ENCODE measurements at regions not wholly inside any gene's neighbourhood (a gene's known extent, or its start where the extent isn't known, plus 50 kb on each side); places are given as distances from the start of the nearest gene placed in this dataset.

- Histone ChIP-seq H3K4me3 (ENCODE audit: control extremely low read depth in 1 of 5, extremely low read depth in 1 of 5, insufficient read depth in 1 of 5, low read depth in 2 of 5, low read length in 4 of 5) (no peak overlapping the region), H3K9me3 (ENCODE audit: control extremely low read depth in 1 of 3, control insufficient read depth in 2 of 3, insufficient read depth in 1 of 3, low read length in 2 of 3) (no peaks in the 10 kb centered on the region), H3K27me3 (replicated peaks in 1 of 4; ENCODE audit: control extremely low read depth in 1 of 4, control insufficient read depth in 3 of 4, insufficient read depth in 4 of 4, low read length in 3 of 4) (no peaks in the 10 kb centered on the region), H3K27ac (ENCODE audit: low read length in 2 of 2) (no peak overlapping the region), H3K9ac (ENCODE audit: low read length) (no peak overlapping the region), H3K4me2 (replicated peaks; ENCODE audit: low read depth, low read length, poor library complexity, severe bottlenecking) (no peak overlapping the region), H3K4me1 (ENCODE audit: control insufficient read depth in 2 of 2, insufficient read depth in 2 of 2, low read length in 2 of 2) (peaks cover 0 to 9% of the 10 kb centered on the region in 2 donors), H3K36me3 (replicated peaks in 1 of 2; ENCODE audit: control extremely low read depth in 1 of 2, control insufficient read depth in 1 of 2, extremely low read depth in 1 of 2, insufficient read depth in 2 of 2, low read length in 1 of 2) (no peaks in the 10 kb centered on the region), H4K20me1 (ENCODE audit: control insufficient read depth, insufficient read depth, low read length, poor library complexity, severe bottlenecking) (no peaks in the 10 kb centered on the region), H3K79me2 (ENCODE audit: control insufficient read depth, insufficient read depth, low read length) (no peaks in the 10 kb centered on the region), H2AFZ (ENCODE audit: insufficient read depth, low read depth, low read length, poor library complexity, severe bottlenecking) (no peak overlapping the region)
- WGBS (ENCODE audit: insufficient coverage): no CpG with 5 or more reads among the region's 1 CpG
- H3K4me1 Mint-ChIP-seq: peaks cover 8% of the 10 kb centered on the region
- ChIA-PET POLR2A (no interaction called here), CTCF (interaction anchor here (0.9 to 9.4 kb wide), 7 partner anchors 9 to 233 kb away, joined by 3 to 173 read pairs (median 6); no protein-coding TSS in a partner anchor)
- no peak overlapping the region for H3K4me3 Mint-ChIP-seq
- DNase-seq: no peak
- H3K9me3 Mint-ChIP-seq (ENCODE audit: insufficient read depth): no peaks in the 10 kb centered on the region
- H3K27ac Mint-ChIP-seq: no peak overlapping the region
- intact Hi-C loops (cut with micrococcal nuclease): loop anchor here (5.0 kb wide), 1 partner anchor 426 kb away; no protein-coding TSS in a partner anchor
- no peaks in the 10 kb centered on the region for H3K27me3 Mint-ChIP-seq
- TF ChIP-seq EZH2 (IDR thresholded peaks at IDR 0.05; ENCODE audit: borderline replicate concordance, insufficient read depth, low read depth, low read length, poor library complexity, severe bottlenecking) (no peak), CTCF (IDR thresholded peaks at IDR 0.05) (no peak)
- ATAC-seq (ENCODE audit: low read depth): no peak
Observed at GRCh38 chr21:28516021-28516420, 476.7 kb downstream of the LTN1 start.

GRCh38 chr21:28513428-28513827 lies 479.2 kb downstream of the LTN1 start:
- intact Hi-C loops (cut with micrococcal nuclease): no loop called here
- H3K79me2 ChIP-seq (ENCODE audit: control insufficient read depth, insufficient read depth, low read length): no peaks in the 10 kb centered on the region
- no peaks in the 10 kb centered on the region for H3K9me3 Mint-ChIP-seq (ENCODE audit: insufficient read depth)
- peaks cover 8% of the 10 kb centered on the region for H3K4me1 Mint-ChIP-seq
- no peak overlapping the region for H3K4me3 Mint-ChIP-seq
- ATAC-seq (ENCODE audit: low read depth) (no peak), DNase-seq (no peak)
- no peak overlapping the region for H3K27ac ChIP-seq (ENCODE audit: low read length in 2 of 2)
- H3K4me2 ChIP-seq (replicated peaks; ENCODE audit: low read depth, low read length, poor library complexity, severe bottlenecking): no peak overlapping the region
- H3K9me3 ChIP-seq (ENCODE audit: control extremely low read depth in 1 of 3, control insufficient read depth in 2 of 3, insufficient read depth in 1 of 3, low read length in 2 of 3): no peaks in the 10 kb centered on the region
- H4K20me1 ChIP-seq (ENCODE audit: control insufficient read depth, insufficient read depth, low read length, poor library complexity, severe bottlenecking): no peaks in the 10 kb centered on the region
- H2AFZ ChIP-seq (ENCODE audit: insufficient read depth, low read depth, low read length, poor library complexity, severe bottlenecking): no peak overlapping the region
- TF ChIP-seq EZH2 (IDR thresholded peaks at IDR 0.05; ENCODE audit: borderline replicate concordance, insufficient read depth, low read depth, low read length, poor library complexity, severe bottlenecking) (no peak), CTCF (IDR thresholded peaks at IDR 0.05) (no peak)
- H3K27ac Mint-ChIP-seq: no peak overlapping the region
- no peaks in the 10 kb centered on the region for H3K36me3 ChIP-seq (replicated peaks in 1 of 2; ENCODE audit: control extremely low read depth in 1 of 2, control insufficient read depth in 1 of 2, extremely low read depth in 1 of 2, insufficient read depth in 2 of 2, low read length in 1 of 2)
- H3K4me1 ChIP-seq (ENCODE audit: control insufficient read depth in 2 of 2, insufficient read depth in 2 of 2, low read length in 2 of 2): peaks cover 0 to 7% of the 10 kb centered on the region in 2 donors
- no peak overlapping the region for H3K4me3 ChIP-seq (ENCODE audit: control extremely low read depth in 1 of 5, extremely low read depth in 1 of 5, insufficient read depth in 1 of 5, low read depth in 2 of 5, low read length in 4 of 5)
- H3K27me3 Mint-ChIP-seq: no peaks in the 10 kb centered on the region
- ChIA-PET CTCF (interaction anchor here (1.0 to 9.4 kb wide), 2 partner anchors 232 to 426 kb away, joined by 3 to 173 read pairs; no protein-coding TSS in a partner anchor), POLR2A (no interaction called here)
- no CpG with 5 or more reads among the region's 1 CpG for WGBS (ENCODE audit: insufficient coverage)
- no peaks in the 10 kb centered on the region for H3K27me3 ChIP-seq (replicated peaks in 1 of 4; ENCODE audit: control extremely low read depth in 1 of 4, control insufficient read depth in 3 of 4, insufficient read depth in 4 of 4, low read length in 3 of 4)
- no peak overlapping the region for H3K9ac ChIP-seq (ENCODE audit: low read length)
